ENCODE measurements at regions not wholly inside any gene's neighbourhood (a gene's known extent, or its start where the extent isn't known, plus 50 kb on each side); places are given as distances from the start of the nearest gene placed in this dataset.

- no peak for TF ChIP-seq ZNF18 (tag by site-specific recombination; IDR thresholded peaks at IDR 0.05)
- no peak for TF ChIP-seq ZNF362 (tag by site-specific recombination; IDR thresholded peaks at IDR 0.05)
Measured at GRCh38 chr20:40333591-40333990, 355.4 kb downstream of the MAFB start (continued).

GRCh38 chr20:40331807-40332560, 357.1 kb downstream of the MAFB start:
- Histone ChIP-seq H3K4me1 (ENCODE audit: control insufficient read depth, insufficient read depth, low read length) (no peaks in the 10 kb centered on the region), H3K4me3 (ENCODE audit: low read depth, low read length) (no peak overlapping the region), H3K9me3 (ENCODE audit: control insufficient read depth, insufficient read depth, low read depth, low read length) (no peaks in the 10 kb centered on the region), H3K27ac (ENCODE audit: extremely low read depth, low read depth, low read length) (no peak overlapping the region), H3K36me3 (ENCODE audit: control insufficient read depth in 2 of 2, insufficient read depth in 1 of 2, low read length in 2 of 2) (no peaks in the 10 kb centered on the region)
- ChIA-PET POLR2A (no interaction called here), CTCF (interaction anchor here (0.6 kb wide), 1 partner anchor 202 kb away, joined by 3 read pairs; no protein-coding TSS in a partner anchor)
- TF ChIP-seq ZNF146 (tag by site-specific recombination; IDR thresholded peaks at IDR 0.05) (no peak), ZSCAN30 (tag by site-specific recombination; IDR thresholded peaks at IDR 0.05) (no peak), ZNF391 (tag by site-specific recombination; IDR thresholded peaks at IDR 0.05; ENCODE audit: borderline replicate concordance, low read depth) (no peak), ZNF776 (tag by site-specific recombination; IDR thresholded peaks at IDR 0.05; ENCODE audit: borderline replicate concordance) (no peak), SCRT2 (tag by site-specific recombination; IDR thresholded peaks at IDR 0.05) (no peak), ZNF324 (tag by site-specific recombination; IDR thresholded peaks at IDR 0.05) (no peak), ZNF416 (tag by site-specific recombination; IDR thresholded peaks at IDR 0.05) (no peak), ZNF302 (tag by site-specific recombination; IDR thresholded peaks at IDR 0.05; ENCODE audit: low read depth) (no peak), ZNF530 (tag by site-specific recombination; IDR thresholded peaks at IDR 0.05; ENCODE audit: low read depth) (no peak), SP3 (tag by site-specific recombination; IDR thresholded peaks at IDR 0.05) (no peak), ZNF837 (tag by site-specific recombination; IDR thresholded peaks at IDR 0.05) (no peak), ZNF571 (tag by site-specific recombination; IDR thresholded peaks at IDR 0.05) (no peak), ZNF560 (tag by site-specific recombination; IDR thresholded peaks at IDR 0.05; ENCODE audit: borderline replicate concordance) (no peak), ZNF341 (tag by site-specific recombination; IDR thresholded peaks at IDR 0.05; ENCODE audit: low read depth) (no peak), ZNF677 (tag by site-specific recombination; IDR thresholded peaks at IDR 0.05) (no peak), ZNF202 (tag by site-specific recombination; IDR thresholded peaks at IDR 0.05; ENCODE audit: borderline replicate concordance) (no peak), ZNF239 (tag by site-specific recombination; IDR thresholded peaks at IDR 0.05) (no peak), ZNF266 (tag by site-specific recombination; IDR thresholded peaks at IDR 0.05; ENCODE audit: low read depth) (no peak)
- TF ChIP-seq, protein P1, sequence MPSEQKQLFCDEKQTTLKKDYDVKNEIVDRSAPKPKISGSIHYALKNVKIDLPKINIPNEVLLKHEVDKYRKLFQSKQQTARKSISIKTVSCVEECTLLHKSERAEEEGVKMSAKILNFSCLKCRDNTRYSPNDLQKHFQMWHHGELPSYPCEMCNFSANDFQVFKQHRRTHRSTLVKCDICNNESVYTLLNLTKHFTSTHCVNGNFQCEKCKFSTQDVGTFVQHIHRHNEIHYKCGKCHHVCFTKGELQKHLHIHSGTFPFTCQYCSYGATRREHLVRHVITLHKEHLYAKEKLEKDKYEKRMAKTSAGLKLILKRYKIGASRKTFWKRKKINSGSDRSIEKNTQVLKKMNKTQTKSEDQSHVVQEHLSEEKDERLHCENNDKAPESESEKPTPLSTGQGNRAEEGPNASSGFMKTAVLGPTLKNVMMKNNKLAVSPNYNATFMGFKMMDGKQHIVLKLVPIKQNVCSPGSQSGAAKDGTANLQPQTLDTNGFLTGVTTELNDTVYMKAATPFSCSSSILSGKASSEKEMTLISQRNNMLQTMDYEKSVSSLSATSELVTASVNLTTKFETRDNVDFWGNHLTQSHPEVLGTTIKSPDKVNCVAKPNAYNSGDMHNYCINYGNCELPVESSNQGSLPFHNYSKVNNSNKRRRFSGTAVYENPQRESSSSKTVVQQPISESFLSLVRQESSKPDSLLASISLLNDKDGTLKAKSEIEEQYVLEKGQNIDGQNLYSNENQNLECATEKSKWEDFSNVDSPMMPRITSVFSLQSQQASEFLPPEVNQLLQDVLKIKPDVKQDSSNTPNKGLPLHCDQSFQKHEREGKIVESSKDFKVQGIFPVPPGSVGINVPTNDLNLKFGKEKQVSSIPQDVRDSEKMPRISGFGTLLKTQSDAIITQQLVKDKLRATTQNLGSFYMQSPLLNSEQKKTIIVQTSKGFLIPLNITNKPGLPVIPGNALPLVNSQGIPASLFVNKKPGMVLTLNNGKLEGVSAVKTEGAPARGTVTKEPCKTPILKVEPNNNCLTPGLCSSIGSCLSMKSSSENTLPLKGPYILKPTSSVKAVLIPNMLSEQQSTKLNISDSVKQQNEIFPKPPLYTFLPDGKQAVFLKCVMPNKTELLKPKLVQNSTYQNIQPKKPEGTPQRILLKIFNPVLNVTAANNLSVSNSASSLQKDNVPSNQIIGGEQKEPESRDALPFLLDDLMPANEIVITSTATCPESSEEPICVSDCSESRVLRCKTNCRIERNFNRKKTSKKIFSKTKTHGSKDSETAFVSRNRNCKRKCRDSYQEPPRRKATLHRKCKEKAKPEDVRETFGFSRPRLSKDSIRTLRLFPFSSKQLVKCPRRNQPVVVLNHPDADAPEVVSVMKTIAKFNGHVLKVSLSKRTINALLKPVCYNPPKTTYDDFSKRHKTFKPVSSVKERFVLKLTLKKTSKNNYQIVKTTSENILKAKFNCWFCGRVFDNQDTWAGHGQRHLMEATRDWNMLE (tag by site-specific recombination; conservative IDR thresholded peaks at IDR 0.05; ENCODE audit: low read depth) = no peak
- TF ChIP-seq, protein P2, sequence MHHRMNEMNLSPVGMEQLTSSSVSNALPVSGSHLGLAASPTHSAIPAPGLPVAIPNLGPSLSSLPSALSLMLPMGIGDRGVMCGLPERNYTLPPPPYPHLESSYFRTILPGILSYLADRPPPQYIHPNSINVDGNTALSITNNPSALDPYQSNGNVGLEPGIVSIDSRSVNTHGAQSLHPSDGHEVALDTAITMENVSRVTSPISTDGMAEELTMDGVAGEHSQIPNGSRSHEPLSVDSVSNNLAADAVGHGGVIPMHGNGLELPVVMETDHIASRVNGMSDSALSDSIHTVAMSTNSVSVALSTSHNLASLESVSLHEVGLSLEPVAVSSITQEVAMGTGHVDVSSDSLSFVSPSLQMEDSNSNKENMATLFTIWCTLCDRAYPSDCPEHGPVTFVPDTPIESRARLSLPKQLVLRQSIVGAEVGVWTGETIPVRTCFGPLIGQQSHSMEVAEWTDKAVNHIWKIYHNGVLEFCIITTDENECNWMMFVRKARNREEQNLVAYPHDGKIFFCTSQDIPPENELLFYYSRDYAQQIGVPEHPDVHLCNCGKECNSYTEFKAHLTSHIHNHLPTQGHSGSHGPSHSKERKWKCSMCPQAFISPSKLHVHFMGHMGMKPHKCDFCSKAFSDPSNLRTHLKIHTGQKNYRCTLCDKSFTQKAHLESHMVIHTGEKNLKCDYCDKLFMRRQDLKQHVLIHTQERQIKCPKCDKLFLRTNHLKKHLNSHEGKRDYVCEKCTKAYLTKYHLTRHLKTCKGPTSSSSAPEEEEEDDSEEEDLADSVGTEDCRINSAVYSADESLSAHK (tag by site-specific recombination; IDR thresholded peaks at IDR 0.05) = no peak

Measured in HEK293 (cell line).